Activated CD4-positive, alpha-beta T cell treated with anti-CD3 and anti-CD28 coated beads, Interleukin-2, amount 10 ng/mL, durations not matched to agents 7 days and 5 days (primary cell): ENCODE measurements at regions not wholly inside any gene's neighbourhood (a gene's known extent, or its start where the extent isn't known, plus 50 kb on each side); places are given as distances from the start of the nearest gene placed in this dataset.

Source experiments
- CTCF ChIA-PET: fragments of 350-600 bp; sonication (Branson Sonifier 250); formaldehyde crosslinking; loops from one replicate; lab custom pipeline; 2021; ENCODE audit warnings: antibody characterized with exemption; lab: Charles Lee
- POLR2A ChIA-PET: fragments of 350-600 bp; sonication (Branson Sonifier 250); formaldehyde crosslinking; loops from one replicate; lab custom pipeline; 2021; ENCODE audit warnings: antibody characterized with exemption; lab: Charles Lee
- DNase-seq: peaks from one replicate; pipeline ENCODE4 v3.0.0-alpha.2; 2020
- H3K27ac Mint-ChIP-seq: one replicate; pipeline ENCODE4 v1.8.0; 2021; ENCODE audit warnings: mild to moderate bottlenecking, moderate library complexity, mixed read lengths
- H3K27me3 Mint-ChIP-seq: one replicate; pipeline ENCODE4 v1.8.0; 2021; ENCODE audit warnings: mixed read lengths
- H3K36me3 Mint-ChIP-seq: one replicate; pipeline ENCODE4 v1.8.0; 2021; ENCODE audit warnings: low read depth, mixed read lengths
- H3K4me1 Mint-ChIP-seq: one replicate; pipeline ENCODE4 v1.8.0; 2021; ENCODE audit warnings: mixed read lengths
- H3K4me3 Mint-ChIP-seq: one replicate; pipeline ENCODE4 v1.8.0; 2021; ENCODE audit warnings: mild to moderate bottlenecking, moderate library complexity, mixed read lengths
- H3K9me3 Mint-ChIP-seq: one replicate; pipeline ENCODE4 v1.8.0; 2021; ENCODE audit warnings: mixed read lengths

- Mint-ChIP-seq H3K36me3 (no peaks in the 10 kb centered on the region), H3K9me3 (no peaks in the 10 kb centered on the region), H3K27ac (no peak overlapping the region), H3K4me1 (no peaks in the 10 kb centered on the region), H3K27me3 (no peaks in the 10 kb centered on the region), H3K4me3 (no peak overlapping the region)
- POLR2A ChIA-PET, result no interaction called here
- CTCF ChIA-PET, result no interaction called here
- DNase-seq, result no peak
Observed at GRCh38 chr7:18384491-18385143, 110.9 kb upstream of the HDAC9 start.

GRCh38 chr7:18386607-18387006 is 108.9 kb upstream of the HDAC9 start:
- H3K4me1 Mint-ChIP-seq, result no peaks in the 10 kb centered on the region
- ChIA-PET CTCF (no interaction called here), POLR2A (no interaction called here)
- no peak overlapping the region for H3K27ac Mint-ChIP-seq
- H3K4me3 Mint-ChIP-seq, result no peak overlapping the region
- H3K36me3 Mint-ChIP-seq, result no peaks in the 10 kb centered on the region
- no peak for DNase-seq
- H3K27me3 Mint-ChIP-seq, result no peaks in the 10 kb centered on the region
- H3K9me3 Mint-ChIP-seq, result no peaks in the 10 kb centered on the region

DNA sequence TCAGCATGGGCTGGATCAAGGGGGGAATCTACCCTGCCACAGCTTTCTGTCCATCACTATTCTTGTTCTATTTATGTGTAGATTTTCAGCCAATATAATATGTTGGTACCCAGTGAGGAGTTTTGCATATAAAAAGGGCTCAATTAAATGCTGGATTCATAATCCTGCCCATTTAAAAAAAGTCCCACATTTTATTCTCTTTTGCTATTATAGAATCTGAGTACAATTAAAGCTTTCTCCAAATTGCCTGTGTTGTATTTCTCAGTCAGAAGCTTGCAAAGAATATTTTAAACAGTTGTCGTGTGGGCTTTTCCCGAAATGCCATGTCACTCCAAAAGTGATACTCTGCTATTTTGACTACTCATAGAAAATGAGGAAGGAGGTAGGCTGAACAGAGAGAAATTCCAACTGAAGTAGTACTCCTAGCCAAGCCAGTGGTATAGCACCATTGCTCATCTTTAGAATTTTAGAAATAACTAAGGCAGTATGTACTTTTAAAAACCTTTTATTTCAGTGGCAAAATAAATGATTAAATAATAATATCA is 108.3 kb upstream of the HDAC9 start:
- DNase-seq, result no peak
- no peak overlapping the region for H3K4me3 Mint-ChIP-seq
- H3K4me1 Mint-ChIP-seq, result no peaks in the 10 kb centered on the region
- no peak overlapping the region for H3K27ac Mint-ChIP-seq
- H3K27me3 Mint-ChIP-seq, result no peaks in the 10 kb centered on the region
- ChIA-PET CTCF (no interaction called here), POLR2A (no interaction called here)
- no peaks in the 10 kb centered on the region for H3K36me3 Mint-ChIP-seq
- no peaks in the 10 kb centered on the region for H3K9me3 Mint-ChIP-seq

- CTCF ChIA-PET, result no interaction called here
- no peak for DNase-seq
- no peak overlapping the region for H3K4me3 Mint-ChIP-seq
- no peaks in the 10 kb centered on the region for H3K27me3 Mint-ChIP-seq
- no peaks in the 10 kb centered on the region for H3K4me1 Mint-ChIP-seq
- no peaks in the 10 kb centered on the region for H3K9me3 Mint-ChIP-seq
- POLR2A ChIA-PET, result no interaction called here
- no peak overlapping the region for H3K27ac Mint-ChIP-seq
- H3K36me3 Mint-ChIP-seq, result no peaks in the 10 kb centered on the region
Observed at GRCh38 chr7:18390535-18390907, 105.0 kb upstream of the HDAC9 start.

- Mint-ChIP-seq H3K4me1 (no peaks in the 10 kb centered on the region), H3K4me3 (no peak overlapping the region), H3K9me3 (no peaks in the 10 kb centered on the region), H3K27ac (no peak overlapping the region), H3K36me3 (no peaks in the 10 kb centered on the region), H3K27me3 (peaks cover 2% of the 10 kb centered on the region)
- ChIA-PET POLR2A (no interaction called here), CTCF (no interaction called here)
- no peak for DNase-seq
Observed at GRCh38 chr7:18393465-18394118, 102.0 kb upstream of the HDAC9 start.

DNA sequence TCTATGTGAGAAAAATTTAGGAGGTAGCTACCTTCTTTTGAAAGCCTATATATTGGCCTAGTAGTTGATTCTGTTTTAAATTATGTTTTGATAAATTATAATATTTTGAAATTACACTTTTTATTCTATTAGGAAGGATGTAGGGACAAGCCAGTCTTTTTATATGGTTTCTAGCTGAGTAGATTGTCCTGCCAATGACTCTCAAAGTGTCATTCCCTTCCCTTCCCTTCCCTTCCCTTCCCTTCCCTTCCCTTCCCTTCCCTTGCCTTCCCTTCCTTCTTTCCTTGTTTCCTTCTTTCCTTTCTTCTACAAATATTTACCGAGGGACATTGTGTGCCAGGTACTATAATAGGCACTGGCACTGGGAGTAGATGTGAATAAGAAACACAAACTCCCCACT is 99.7 kb upstream of the HDAC9 start:
- no peaks in the 10 kb centered on the region for H3K4me1 Mint-ChIP-seq
- H3K9me3 Mint-ChIP-seq, result no peaks in the 10 kb centered on the region
- no peak overlapping the region for H3K27ac Mint-ChIP-seq
- DNase-seq, result no peak
- peaks cover 2% of the 10 kb centered on the region for H3K27me3 Mint-ChIP-seq
- ChIA-PET CTCF (no interaction called here), POLR2A (no interaction called here)
- no peak overlapping the region for H3K4me3 Mint-ChIP-seq
- no peaks in the 10 kb centered on the region for H3K36me3 Mint-ChIP-seq

GRCh38 chr7:18396953-18397352 is 98.6 kb upstream of the HDAC9 start:
- Mint-ChIP-seq H3K9me3 (no peaks in the 10 kb centered on the region), H3K36me3 (no peaks in the 10 kb centered on the region), H3K4me1 (no peaks in the 10 kb centered on the region), H3K27me3 (peaks cover 2% of the 10 kb centered on the region), H3K4me3 (no peak overlapping the region), H3K27ac (no peak overlapping the region)
- DNase-seq, result no peak
- ChIA-PET POLR2A (no interaction called here), CTCF (no interaction called here)

GRCh38 chr7:18399436-18400235 is 95.9 kb upstream of the HDAC9 start:
- Mint-ChIP-seq H3K4me1 (no peaks in the 10 kb centered on the region), H3K27ac (no peak overlapping the region), H3K4me3 (no peak overlapping the region), H3K9me3 (no peaks in the 10 kb centered on the region), H3K27me3 (peaks cover 7% of the 10 kb centered on the region), H3K36me3 (no peaks in the 10 kb centered on the region)
- ChIA-PET CTCF (no interaction called here), POLR2A (no interaction called here)
- DNase-seq, result no peak

DNA sequence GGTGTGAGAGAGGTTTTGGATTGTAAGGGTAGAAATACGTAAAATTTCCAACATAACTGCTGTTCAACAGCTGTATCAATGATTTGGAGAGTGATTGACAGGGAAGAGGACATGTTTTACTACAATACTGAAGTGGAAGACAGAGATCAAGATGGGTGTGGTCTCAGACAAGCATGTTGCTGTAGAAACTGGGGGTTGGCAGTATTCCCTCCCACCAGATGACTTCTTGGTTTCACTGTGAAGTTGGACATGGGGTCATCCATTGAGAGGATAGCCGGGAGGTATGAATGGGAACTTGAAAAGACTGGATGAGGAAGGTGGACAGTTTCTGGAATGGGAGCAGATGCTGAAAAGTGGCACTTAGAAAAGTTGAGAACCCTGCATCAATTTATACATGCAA is 95.3 kb upstream of the HDAC9 start:
- POLR2A ChIA-PET, result no interaction called here
- H3K36me3 Mint-ChIP-seq, result no peaks in the 10 kb centered on the region
- H3K27me3 Mint-ChIP-seq, result peaks cover 7% of the 10 kb centered on the region
- H3K4me3 Mint-ChIP-seq, result no peak overlapping the region
- no peak overlapping the region for H3K27ac Mint-ChIP-seq
- CTCF ChIA-PET, result no interaction called here
- no peak for DNase-seq
- no peaks in the 10 kb centered on the region for H3K4me1 Mint-ChIP-seq
- H3K9me3 Mint-ChIP-seq, result no peaks in the 10 kb centered on the region

GRCh38 chr7:18400726-18401125 is 94.8 kb upstream of the HDAC9 start:
- H3K36me3 Mint-ChIP-seq, result no peaks in the 10 kb centered on the region

GRCh38 chr7:18401757-18402156 is 93.8 kb upstream of the HDAC9 start:
- no peak for DNase-seq
- Mint-ChIP-seq H3K9me3 (no peaks in the 10 kb centered on the region), H3K27ac (no peak overlapping the region), H3K4me1 (no peaks in the 10 kb centered on the region), H3K27me3 (peaks cover 7% of the 10 kb centered on the region), H3K36me3 (no peaks in the 10 kb centered on the region), H3K4me3 (no peak overlapping the region)
- ChIA-PET POLR2A (no interaction called here), CTCF (interaction anchor here (0.5 kb wide), 1 partner anchor 1616 kb away, joined by 3 read pairs; no protein-coding TSS in a partner anchor)

More at GRCh38 chr7:18400726-18401125, 94.8 kb upstream of the HDAC9 start:
- DNase-seq, result no peak
- no peaks in the 10 kb centered on the region for H3K9me3 Mint-ChIP-seq
- ChIA-PET CTCF (no interaction called here), POLR2A (interaction anchor here (0.6 kb wide), 1 partner anchor 209 kb away, joined by 3 read pairs; no protein-coding TSS in a partner anchor)
- H3K27ac Mint-ChIP-seq, result no peak overlapping the region
- H3K4me3 Mint-ChIP-seq, result no peak overlapping the region
- peaks cover 7% of the 10 kb centered on the region for H3K27me3 Mint-ChIP-seq
- H3K4me1 Mint-ChIP-seq, result no peaks in the 10 kb centered on the region

DNA sequence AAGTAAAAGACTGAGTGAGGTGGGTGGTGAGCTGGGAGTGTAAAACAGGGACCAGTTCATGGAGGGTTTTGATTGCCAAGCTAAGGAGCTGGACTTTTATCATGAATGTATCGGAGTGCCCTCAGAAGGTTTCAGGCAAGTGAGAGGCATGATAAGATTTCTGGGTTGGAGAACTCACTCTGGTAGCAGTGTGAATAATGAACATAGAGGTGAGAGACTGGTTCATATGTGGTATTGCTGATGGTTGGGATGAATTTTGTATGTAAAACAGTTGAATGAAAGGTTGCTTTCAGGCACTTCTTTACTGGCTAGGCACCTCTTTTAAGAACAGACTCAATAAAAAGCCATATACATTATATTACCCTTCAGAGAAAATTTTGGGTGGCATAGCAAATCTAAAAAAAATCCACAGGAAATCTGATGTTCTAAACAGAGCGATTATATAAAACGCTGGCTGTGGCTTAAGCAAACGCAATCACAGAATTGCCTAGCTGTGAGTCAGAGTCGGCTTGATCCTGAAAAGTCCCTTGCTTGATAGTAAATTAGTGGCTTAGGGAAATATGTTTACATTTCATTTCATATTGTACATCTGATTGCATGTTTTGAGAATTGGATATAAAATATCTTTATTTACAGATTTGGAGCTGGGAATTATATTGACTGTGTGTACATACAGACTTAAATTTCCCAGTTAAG is 92.9 kb upstream of the HDAC9 start:
- ChIA-PET POLR2A (no interaction called here), CTCF (no interaction called here)
- peaks cover 5% of the 10 kb centered on the region for H3K27me3 Mint-ChIP-seq
- DNase-seq, result no peak
- no peaks in the 10 kb centered on the region for H3K9me3 Mint-ChIP-seq
- H3K4me1 Mint-ChIP-seq, result no peaks in the 10 kb centered on the region
- no peak overlapping the region for H3K27ac Mint-ChIP-seq
- no peak overlapping the region for H3K4me3 Mint-ChIP-seq
- no peaks in the 10 kb centered on the region for H3K36me3 Mint-ChIP-seq

DNA sequence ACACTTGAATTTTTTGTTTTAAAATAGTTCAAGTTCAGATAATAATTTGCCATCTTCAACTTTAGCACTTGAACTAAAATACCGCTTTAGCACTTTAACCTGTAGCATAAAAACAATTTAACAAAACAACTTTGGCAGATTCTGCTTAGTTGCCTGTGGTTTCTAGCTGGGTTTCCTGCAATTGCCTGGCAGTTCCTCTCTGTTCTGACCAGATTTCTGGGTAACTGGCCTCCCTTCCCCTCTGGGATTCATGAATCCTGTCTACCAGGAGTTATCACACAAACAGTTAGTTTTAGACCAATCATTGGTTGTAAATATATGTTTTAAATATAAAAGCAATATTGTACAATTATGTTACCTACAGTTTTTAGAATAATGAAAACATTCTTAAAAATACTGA is 89.8 kb upstream of the HDAC9 start:
- H3K27me3 Mint-ChIP-seq, result peaks cover 9% of the 10 kb centered on the region
- no peaks in the 10 kb centered on the region for H3K36me3 Mint-ChIP-seq
- H3K4me3 Mint-ChIP-seq, result no peak overlapping the region
- no peak overlapping the region for H3K27ac Mint-ChIP-seq
- no peaks in the 10 kb centered on the region for H3K9me3 Mint-ChIP-seq
- no peaks in the 10 kb centered on the region for H3K4me1 Mint-ChIP-seq
- CTCF ChIA-PET, result no interaction called here
- POLR2A ChIA-PET, result no interaction called here
- no peak for DNase-seq
